ENCODE measurements at regions not wholly inside any gene's neighbourhood (a gene's known extent, or its start where the extent isn't known, plus 50 kb on each side); places are given as distances from the start of the nearest gene placed in this dataset.
A peak's percentile ranks its signal among the peaks of the same experiment; 100 is the strongest.
"Not testable (repeated sequence)": the region's sequence is repeated elsewhere in the genome, so short reads cannot be mapped to it uniquely, and the experiment has no call there.

GRCh38 chrX:3817480-3817879 is 104.0 kb upstream of the PRKX start:
- H3K4me3 Mint-ChIP-seq; H3K4me1 Mint-ChIP-seq (ENCODE audit: low read depth); H3K27ac Mint-ChIP-seq; H3K27me3 Mint-ChIP-seq (ENCODE audit: low read depth); H3K9me3 Mint-ChIP-seq; DNase-seq (ENCODE audit: low spot score): not testable (repeated sequence)
- peaks cover 11% of the 10 kb centered on the region for H3K36me3 Mint-ChIP-seq (ENCODE audit: low read depth)

- Mint-ChIP-seq H3K27ac (peak overlapping the region; percentile 57), H3K27me3 (ENCODE audit: low read depth) (no peaks in the 10 kb centered on the region), H3K4me1 (ENCODE audit: low read depth) (peaks cover 12% of the 10 kb centered on the region), H3K9me3 (no peaks in the 10 kb centered on the region), H3K36me3 (ENCODE audit: low read depth) (peaks cover 7% of the 10 kb centered on the region), H3K4me3 (peak overlapping the region; percentile 80)
- DNase-seq (ENCODE audit: low spot score), result peak; percentile 26
Observed at GRCh38 chrX:3815896-3816664, 102.6 kb upstream of the PRKX start.

- H3K4me3 Mint-ChIP-seq, result peak overlapping the region; percentile 63
- H3K36me3 Mint-ChIP-seq (ENCODE audit: low read depth), result no peaks in the 10 kb centered on the region
- no peaks in the 10 kb centered on the region for H3K9me3 Mint-ChIP-seq
Observed at GRCh38 chrX:3811331-3812311, 98.2 kb upstream of the PRKX start.

GRCh38 chrX:3807906-3808305 is 94.5 kb upstream of the PRKX start:
- Mint-ChIP-seq H3K9me3 (no peaks in the 10 kb centered on the region), H3K36me3 (ENCODE audit: low read depth) (no peaks in the 10 kb centered on the region), H3K4me3 (no peak overlapping the region), H3K4me1 (ENCODE audit: low read depth) (peaks cover 15% of the 10 kb centered on the region), H3K27ac (no peak overlapping the region), H3K27me3 (ENCODE audit: low read depth) (peaks cover 35% of the 10 kb centered on the region)
- no peak for DNase-seq (ENCODE audit: low spot score)

More at GRCh38 chrX:3811331-3812311, 98.2 kb upstream of the PRKX start:
- Mint-ChIP-seq H3K27ac (peak overlapping the region; percentile 82), H3K27me3 (ENCODE audit: low read depth) (peaks cover 27% of the 10 kb centered on the region), H3K4me1 (ENCODE audit: low read depth) (peaks cover 15% of the 10 kb centered on the region)
- peak; percentile 40 for DNase-seq (ENCODE audit: low spot score)

- peaks cover 35% of the 10 kb centered on the region for H3K27me3 Mint-ChIP-seq (ENCODE audit: low read depth)
- no peaks in the 10 kb centered on the region for H3K36me3 Mint-ChIP-seq (ENCODE audit: low read depth)
- H3K27ac Mint-ChIP-seq, result no peak overlapping the region
- no peaks in the 10 kb centered on the region for H3K9me3 Mint-ChIP-seq
- H3K4me1 Mint-ChIP-seq (ENCODE audit: low read depth), result peaks cover 8% of the 10 kb centered on the region
- no peak for DNase-seq (ENCODE audit: low spot score)
- no peak overlapping the region for H3K4me3 Mint-ChIP-seq
Observed at GRCh38 chrX:3806630-3807029, 93.2 kb upstream of the PRKX start.

- H3K27me3 Mint-ChIP-seq (ENCODE audit: low read depth), result peaks cover 25% of the 10 kb centered on the region
- H3K4me1 Mint-ChIP-seq (ENCODE audit: low read depth), result peaks cover 1% of the 10 kb centered on the region
- no peak for DNase-seq (ENCODE audit: low spot score)
- no peak overlapping the region for H3K27ac Mint-ChIP-seq
- H3K9me3 Mint-ChIP-seq, result no peaks in the 10 kb centered on the region
- H3K36me3 Mint-ChIP-seq (ENCODE audit: low read depth), result no peaks in the 10 kb centered on the region
- H3K4me3 Mint-ChIP-seq, result no peak overlapping the region
Observed at GRCh38 chrX:3803713-3804112, 90.3 kb upstream of the PRKX start.

- Mint-ChIP-seq H3K4me3 (no peak overlapping the region), H3K4me1 (ENCODE audit: low read depth) (peaks cover 1% of the 10 kb centered on the region), H3K36me3 (ENCODE audit: low read depth) (no peaks in the 10 kb centered on the region), H3K27me3 (ENCODE audit: low read depth) (peaks cover 21% of the 10 kb centered on the region), H3K27ac (no peak overlapping the region), H3K9me3 (no peaks in the 10 kb centered on the region)
- DNase-seq (ENCODE audit: low spot score), result no peak
Observed at GRCh38 chrX:3803305-3803704, 89.9 kb upstream of the PRKX start.

GRCh38 chrX:3795411-3795810 is 82.0 kb upstream of the PRKX start:
- not testable (repeated sequence) for H3K36me3 Mint-ChIP-seq (ENCODE audit: low read depth); DNase-seq (ENCODE audit: low spot score); H3K4me3 Mint-ChIP-seq; H3K27ac Mint-ChIP-seq; H3K9me3 Mint-ChIP-seq; H3K4me1 Mint-ChIP-seq (ENCODE audit: low read depth)
- peaks cover 19% of the 10 kb centered on the region for H3K27me3 Mint-ChIP-seq (ENCODE audit: low read depth)

GRCh38 chrX:3791449-3791848 is 78.0 kb upstream of the PRKX start:
- no peaks in the 10 kb centered on the region for H3K9me3 Mint-ChIP-seq
- DNase-seq (ENCODE audit: low spot score), result no peak
- no peak overlapping the region for H3K4me3 Mint-ChIP-seq
- peaks cover 3% of the 10 kb centered on the region for H3K4me1 Mint-ChIP-seq (ENCODE audit: low read depth)
- H3K27ac Mint-ChIP-seq, result no peak overlapping the region
- H3K27me3 Mint-ChIP-seq (ENCODE audit: low read depth), result peaks cover 19% of the 10 kb centered on the region
- H3K36me3 Mint-ChIP-seq (ENCODE audit: low read depth), result no peaks in the 10 kb centered on the region

- H3K27ac Mint-ChIP-seq, result no peak overlapping the region
- H3K27me3 Mint-ChIP-seq (ENCODE audit: low read depth), result peaks cover 17% of the 10 kb centered on the region
- peaks cover 7% of the 10 kb centered on the region for H3K9me3 Mint-ChIP-seq
- DNase-seq (ENCODE audit: low spot score), result no peak
- no peaks in the 10 kb centered on the region for H3K36me3 Mint-ChIP-seq (ENCODE audit: low read depth)
- H3K4me1 Mint-ChIP-seq (ENCODE audit: low read depth), result peaks cover 5% of the 10 kb centered on the region
- peak overlapping the region; percentile 18 for H3K4me3 Mint-ChIP-seq
Observed at GRCh38 chrX:3788494-3789233, 75.2 kb upstream of the PRKX start.

GRCh38 chrX:3787856-3788255 is 74.4 kb upstream of the PRKX start:
- H3K9me3 Mint-ChIP-seq, result peaks cover 7% of the 10 kb centered on the region
- H3K4me1 Mint-ChIP-seq (ENCODE audit: low read depth), result peaks cover 5% of the 10 kb centered on the region
- H3K27me3 Mint-ChIP-seq (ENCODE audit: low read depth), result peaks cover 13% of the 10 kb centered on the region
- no peak overlapping the region for H3K27ac Mint-ChIP-seq
- no peaks in the 10 kb centered on the region for H3K36me3 Mint-ChIP-seq (ENCODE audit: low read depth)
- DNase-seq (ENCODE audit: low spot score), result no peak
- no peak overlapping the region for H3K4me3 Mint-ChIP-seq

GRCh38 chrX:3785822-3786221 is 72.4 kb upstream of the PRKX start:
- H3K27me3 Mint-ChIP-seq (ENCODE audit: low read depth); H3K4me1 Mint-ChIP-seq (ENCODE audit: low read depth); H3K9me3 Mint-ChIP-seq; H3K27ac Mint-ChIP-seq; DNase-seq (ENCODE audit: low spot score); H3K36me3 Mint-ChIP-seq (ENCODE audit: low read depth); H3K4me3 Mint-ChIP-seq: not testable (repeated sequence)

- no peak overlapping the region for H3K4me3 Mint-ChIP-seq
- no peak overlapping the region for H3K27ac Mint-ChIP-seq
- peaks cover 12% of the 10 kb centered on the region for H3K9me3 Mint-ChIP-seq
- H3K36me3 Mint-ChIP-seq (ENCODE audit: low read depth), result no peaks in the 10 kb centered on the region
- H3K27me3 Mint-ChIP-seq (ENCODE audit: low read depth), result peaks cover 7% of the 10 kb centered on the region
- no peak for DNase-seq (ENCODE audit: low spot score)
- H3K4me1 Mint-ChIP-seq (ENCODE audit: low read depth), result peaks cover 9% of the 10 kb centered on the region
Observed at GRCh38 chrX:3780564-3780963, 67.1 kb upstream of the PRKX start.

GRCh38 chrX:3779546-3779945 is 66.1 kb upstream of the PRKX start:
- peaks cover 9% of the 10 kb centered on the region for H3K4me1 Mint-ChIP-seq (ENCODE audit: low read depth)
- peaks cover 10% of the 10 kb centered on the region for H3K9me3 Mint-ChIP-seq
- H3K27ac Mint-ChIP-seq, result no peak overlapping the region
- peaks cover 3% of the 10 kb centered on the region for H3K27me3 Mint-ChIP-seq (ENCODE audit: low read depth)
- no peak overlapping the region for H3K4me3 Mint-ChIP-seq
- H3K36me3 Mint-ChIP-seq (ENCODE audit: low read depth), result no peaks in the 10 kb centered on the region
- DNase-seq (ENCODE audit: low spot score), result no peak
